NCI-H446 treated with DMSO at 0.1 percent for 48 hours (cell line): ENCODE measurements at regions not wholly inside any gene's neighbourhood (a gene's known extent, or its start where the extent isn't known, plus 50 kb on each side); places are given as distances from the start of the nearest gene placed in this dataset.
"Not testable (repeated sequence)": the region's sequence is repeated elsewhere in the genome, so short reads cannot be mapped to it uniquely, and the experiment has no call there.

Experiments used
- DNase-seq: peaks from one replicate; lab custom pipeline; 2025; lab: John Stamatoyannopoulos, UW

GRCh38 chr1:82064691-82065090 is 264.0 kb downstream of the ADGRL2 start:
- peak; percentile 4 for DNase-seq

- DNase-seq, result no peak
These were observed 261.5 kb downstream of the ADGRL2 start for GRCh38 chr1:82062206-82062605.

- DNase-seq, result no peak
These were observed 259.2 kb downstream of the ADGRL2 start for GRCh38 chr1:82059959-82060358.

- no peak for DNase-seq
These were observed 256.3 kb downstream of the ADGRL2 start for GRCh38 chr1:82057011-82057410.

- not testable (repeated sequence) for DNase-seq
These were observed 254.6 kb downstream of the ADGRL2 start for GRCh38 chr1:82055375-82055774.

- DNase-seq, result no peak
These were observed 251.8 kb downstream of the ADGRL2 start for GRCh38 chr1:82052563-82052962.

GRCh38 chr1:82048596-82048995 is 247.9 kb downstream of the ADGRL2 start:
- DNase-seq, result no peak

- DNase-seq, result no peak
These were observed 244.5 kb downstream of the ADGRL2 start for GRCh38 chr1:82045221-82045620.

GRCh38 chr1:82044536-82044935 is 243.8 kb downstream of the ADGRL2 start:
- DNase-seq, result peak; percentile 21

- no peak for DNase-seq
These were observed 243.4 kb downstream of the ADGRL2 start for GRCh38 chr1:82044111-82044510.

- no peak for DNase-seq
These were observed 241.7 kb downstream of the ADGRL2 start for GRCh38 chr1:82042306-82043060.
